ENCODE measurements at regions not wholly inside any gene's neighbourhood (a gene's known extent, or its start where the extent isn't known, plus 50 kb on each side); places are given as distances from the start of the nearest gene placed in this dataset.

- DNase-seq, result no peak
Measured at GRCh38 chr13:103246581-103247200, 180.5 kb upstream of the SLC10A2 start.

GRCh38 chr13:103243495-103243894, 177.3 kb upstream of the SLC10A2 start:
- DNase-seq, result no peak

GRCh38 chr13:103238441-103238840, 172.2 kb upstream of the SLC10A2 start:
- DNase-seq, result no peak

GRCh38 chr13:103236213-103236612, 170.0 kb upstream of the SLC10A2 start:
- no peak for DNase-seq

- DNase-seq, result no peak
Measured at GRCh38 chr13:103229674-103230073, 163.5 kb upstream of the SLC10A2 start.

- no peak for DNase-seq
Measured at GRCh38 chr13:103224804-103225203, 158.6 kb upstream of the SLC10A2 start.

GRCh38 chr13:103222683-103223082, 156.5 kb upstream of the SLC10A2 start:
- DNase-seq, result no peak

GRCh38 chr13:103218253-103218652, 152.0 kb upstream of the SLC10A2 start:
- no peak for DNase-seq

GRCh38 chr13:103213152-103213551, 146.9 kb upstream of the SLC10A2 start:
- DNase-seq, result no peak

GRCh38 chr13:103210348-103210747, 144.1 kb upstream of the SLC10A2 start:
- no peak for DNase-seq

GRCh38 chr13:103203735-103204330, 137.6 kb upstream of the SLC10A2 start:
- no peak for DNase-seq

- no peak for DNase-seq
Measured at GRCh38 chr13:103200118-103200885, 134.1 kb upstream of the SLC10A2 start.

GRCh38 chr13:103199380-103200088, 133.3 kb upstream of the SLC10A2 start:
- DNase-seq, result no peak

- no peak for DNase-seq
Measured at GRCh38 chr13:103196356-103196755, 130.1 kb upstream of the SLC10A2 start.

GRCh38 chr13:103195762-103196161, 129.5 kb upstream of the SLC10A2 start:
- no peak for DNase-seq

GRCh38 chr13:103194871-103195270, 128.7 kb upstream of the SLC10A2 start:
- DNase-seq, result no peak

- DNase-seq, result no peak
Measured at GRCh38 chr13:103192511-103193135, 126.4 kb upstream of the SLC10A2 start.

GRCh38 chr13:103190841-103191240, 124.6 kb upstream of the SLC10A2 start:
- DNase-seq, result no peak

- DNase-seq, result no peak
Measured at GRCh38 chr13:103188713-103189326, 122.6 kb upstream of the SLC10A2 start.

GRCh38 chr13:103187721-103188156, 121.5 kb upstream of the SLC10A2 start:
- no peak for DNase-seq

GRCh38 chr13:103184413-103184812, 118.2 kb upstream of the SLC10A2 start:
- DNase-seq, result no peak

Data from DMS53 (cell line).